MM.1S (cell line): ENCODE measurements at regions not wholly inside any gene's neighbourhood (a gene's known extent, or its start where the extent isn't known, plus 50 kb on each side); places are given as distances from the start of the nearest gene placed in this dataset.
"Not testable (repeated sequence)": the region's sequence is repeated elsewhere in the genome, so short reads cannot be mapped to it uniquely, and the experiment has no call there.

Experiments
- DNase-seq: peaks from one replicate; pipeline ENCODE4 v3.0.0-alpha.2; 2015
- H2AFZ ChIP-seq: fragments of 300-600 bp; sonication (generic); 2 replicates; pipeline ENCODE4 v1.6.0; 2016; ENCODE audit warnings: antibody characterized with exemption, low read length
- H3F3A ChIP-seq: fragments of 300-600 bp; sonication (generic); 2 replicates; pipeline ENCODE4 v1.6.1; 2016; ENCODE audit warnings: mild to moderate bottlenecking, antibody characterized with exemption, low read length, moderate library complexity, mixed read lengths; ENCODE audit not compliant: insufficient read depth
- H3K27ac ChIP-seq: fragments of 300-600 bp; sonication (generic); 2 replicates; pipeline ENCODE4 v1.5.1; 2016; ENCODE audit warnings: mild to moderate bottlenecking, low read length
- H3K27me3 ChIP-seq: fragments of 300-600 bp; sonication (generic); replicated peaks from 2 replicates; pipeline ENCODE4 v1.6.0; 2016; ENCODE audit warnings: low read length; ENCODE audit not compliant: insufficient read depth
- H3K36me3 ChIP-seq: fragments of 300-600 bp; sonication (generic); replicated peaks from 2 replicates; pipeline ENCODE4 v1.6.1; 2016; ENCODE audit warnings: mild to moderate bottlenecking, low read length, mixed read lengths; ENCODE audit not compliant: insufficient read depth
- H3K4me1 ChIP-seq: fragments of 300-600 bp; sonication (generic); 2 replicates; pipeline ENCODE4 v1.6.1; 2016; ENCODE audit warnings: low read length, mixed read lengths
- H3K4me2 ChIP-seq: fragments of 300-600 bp; sonication (generic); 2 replicates; pipeline ENCODE4 v1.6.0; 2016; ENCODE audit warnings: low read depth, low read length
- H3K4me3 ChIP-seq: fragments of 300-600 bp; sonication (generic); 2 replicates; pipeline ENCODE4 v1.5.1; 2016; ENCODE audit warnings: low read length, mixed read lengths
- H3K79me2 ChIP-seq: fragments of 300-600 bp; sonication (generic); 2 replicates; pipeline ENCODE4 v1.6.1; 2016; ENCODE audit warnings: mixed run types, low read length, mixed read lengths
- H3K9ac ChIP-seq: fragments of 300-600 bp; sonication (generic); 2 replicates; pipeline ENCODE4 v1.6.1; 2016; ENCODE audit warnings: low read length, mixed read lengths
- H3K9me2 ChIP-seq: fragments of 300-600 bp; sonication (generic); replicated peaks from 2 replicates; pipeline ENCODE4 v1.6.1; 2016; ENCODE audit warnings: mild to moderate bottlenecking, low read length, mixed read lengths; ENCODE audit not compliant: insufficient read depth
- H3K9me3 ChIP-seq: fragments of 300-600 bp; sonication (generic); replicated peaks from 2 replicates; pipeline ENCODE4 v1.6.1; 2016; ENCODE audit warnings: mild to moderate bottlenecking, low read length, mixed read lengths; ENCODE audit not compliant: insufficient read depth
- H4K20me1 ChIP-seq: fragments of 300-600 bp; sonication (generic); 2 replicates; pipeline ENCODE4 v1.6.1; 2016; ENCODE audit warnings: mild to moderate bottlenecking, low read length, moderate library complexity, mixed read lengths; ENCODE audit not compliant: insufficient read depth
- CTCF ChIP-seq: fragments of 300-600 bp; sonication (generic); IDR thresholded peaks from 2 replicates; pipeline ENCODE4 v1.5.1; 2016; ENCODE audit warnings: antibody characterized with exemption, low read length, mixed read lengths
- EZH2 ChIP-seq: fragments of 300-600 bp; sonication (generic); optimal IDR thresholded peaks from 2 replicates; pipeline ENCODE3; 2017; ENCODE audit warnings: low read depth, mild to moderate bottlenecking, antibody characterized with exemption, low read length, mixed read lengths
- EZH2phosphoT487 ChIP-seq: fragments of 300-600 bp; sonication (generic); IDR thresholded peaks from 2 replicates; pipeline ENCODE4 v1.6.1; 2018; ENCODE audit warnings: antibody characterized with exemption, low read length

DNA sequence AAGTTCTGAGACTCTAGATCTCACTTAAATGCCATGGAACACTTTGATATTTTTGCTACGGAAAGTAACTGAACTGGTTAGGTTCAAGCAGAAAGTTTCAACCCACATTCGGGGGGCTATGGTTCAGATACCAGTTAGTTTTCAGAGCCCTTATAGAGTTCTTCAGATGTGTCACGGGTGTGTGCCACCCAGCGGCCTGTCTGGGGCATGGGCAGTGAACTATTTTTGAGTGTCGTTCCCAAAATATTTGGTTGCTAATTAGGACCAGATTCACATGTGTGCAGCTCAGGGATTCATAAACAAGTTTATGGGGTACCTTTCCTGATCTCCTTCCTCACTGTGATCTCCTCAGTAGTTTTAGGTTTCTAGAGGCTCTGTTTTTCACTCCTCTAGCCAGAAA, 271.9 kb downstream of the C7orf25 start:
- no peak for TF ChIP-seq EZH2phosphoT487
- no peak overlapping the region for H2AFZ ChIP-seq
- H3F3A ChIP-seq: no peaks in the 10 kb centered on the region
- H3K4me2 ChIP-seq: no peak overlapping the region
- no peaks in the 10 kb centered on the region for H3K9me3 ChIP-seq
- H3K9me2 ChIP-seq: no peaks in the 10 kb centered on the region
- H3K27me3 ChIP-seq: no peaks in the 10 kb centered on the region
- no peaks in the 10 kb centered on the region for H3K4me1 ChIP-seq
- no peak overlapping the region for H3K4me3 ChIP-seq
- H4K20me1 ChIP-seq: no peaks in the 10 kb centered on the region
- no peaks in the 10 kb centered on the region for H3K79me2 ChIP-seq
- no peak overlapping the region for H3K9ac ChIP-seq
- H3K36me3 ChIP-seq: no peaks in the 10 kb centered on the region; the same call in 1 of the 2 replicates
- no peak overlapping the region for H3K27ac ChIP-seq
- no peak for DNase-seq

DNA sequence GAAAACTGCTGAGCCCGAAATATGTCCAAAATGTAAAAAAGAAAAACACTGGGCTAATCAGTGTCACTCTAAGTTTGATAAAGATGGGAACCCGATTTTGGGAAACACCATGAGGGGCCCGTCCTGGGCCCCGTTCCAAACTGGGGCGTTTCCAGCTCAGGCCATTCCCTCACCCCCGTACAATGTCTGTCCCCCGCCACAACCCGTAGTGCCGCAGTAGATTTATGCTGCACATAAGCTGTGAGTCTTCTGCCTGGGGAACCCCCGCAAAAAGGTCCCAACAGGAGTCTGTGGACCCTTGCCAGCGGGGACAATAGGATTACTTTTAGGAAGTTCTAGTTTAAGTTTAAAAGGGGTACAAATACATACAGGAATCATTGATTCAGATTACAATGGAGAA, 275.5 kb downstream of the C7orf25 start:
- H3K79me2 ChIP-seq, H3K9me3 ChIP-seq, H3K36me3 ChIP-seq, H3K9me2 ChIP-seq, H3K4me3 ChIP-seq, H3K27me3 ChIP-seq, H3K4me2 ChIP-seq, DNase-seq, H3K9ac ChIP-seq, H3K27ac ChIP-seq, H2AFZ ChIP-seq, H3K4me1 ChIP-seq, H3F3A ChIP-seq, H4K20me1 ChIP-seq: not testable (repeated sequence)

DNA sequence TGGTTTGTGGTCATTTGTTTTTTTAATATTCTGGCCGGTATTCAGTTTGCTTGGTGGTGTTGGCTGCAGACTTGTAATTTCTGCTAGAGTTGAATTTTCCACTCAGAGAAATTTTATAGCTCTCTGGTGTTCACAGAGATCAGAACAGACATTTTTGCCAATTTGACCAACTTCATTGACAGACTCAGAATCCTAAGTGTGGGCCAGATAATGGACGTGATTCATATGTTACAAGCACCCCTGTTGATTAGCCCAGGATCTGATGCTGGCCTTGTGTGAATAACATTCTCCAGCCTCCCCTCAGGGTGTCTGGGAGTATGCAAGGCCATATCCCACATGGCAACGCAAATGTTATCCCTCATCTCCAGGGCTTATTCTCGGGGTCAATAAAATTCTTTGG, 283.8 kb downstream of the C7orf25 start:
- TF ChIP-seq CTCF (no peak), EZH2phosphoT487 (no peak), EZH2 (no peak)
- no peaks in the 10 kb centered on the region for H3K79me2 ChIP-seq
- H3K9ac ChIP-seq: no peak overlapping the region
- no peak for DNase-seq
- no peak overlapping the region for H3K27ac ChIP-seq
- no peaks in the 10 kb centered on the region for H3K36me3 ChIP-seq
- no peak overlapping the region for H3K4me3 ChIP-seq
- H3F3A ChIP-seq: no peaks in the 10 kb centered on the region
- no peaks in the 10 kb centered on the region for H3K9me2 ChIP-seq
- H2AFZ ChIP-seq: no peak overlapping the region
- H3K27me3 ChIP-seq: no peaks in the 10 kb centered on the region
- no peaks in the 10 kb centered on the region for H3K9me3 ChIP-seq
- no peak overlapping the region for H3K4me2 ChIP-seq
- H4K20me1 ChIP-seq: no peaks in the 10 kb centered on the region
- no peaks in the 10 kb centered on the region for H3K4me1 ChIP-seq

- no peaks in the 10 kb centered on the region for H3K36me3 ChIP-seq
- no peak for DNase-seq
- no peak overlapping the region for H2AFZ ChIP-seq
- no peaks in the 10 kb centered on the region for H3K9me3 ChIP-seq
- no peaks in the 10 kb centered on the region for H4K20me1 ChIP-seq
- H3K9me2 ChIP-seq: no peaks in the 10 kb centered on the region
- H3F3A ChIP-seq: no peaks in the 10 kb centered on the region
- no peaks in the 10 kb centered on the region for H3K4me1 ChIP-seq
- H3K4me2 ChIP-seq: no peak overlapping the region
- TF ChIP-seq EZH2phosphoT487 (no peak), CTCF (no peak), EZH2 (no peak)
- no peaks in the 10 kb centered on the region for H3K79me2 ChIP-seq
- no peaks in the 10 kb centered on the region for H3K27me3 ChIP-seq
- H3K4me3 ChIP-seq: no peak overlapping the region
- no peak overlapping the region for H3K9ac ChIP-seq
- no peak overlapping the region for H3K27ac ChIP-seq
Observed at GRCh38 chr7:42627626-42628025, 284.2 kb downstream of the C7orf25 start.
